Anterior cingulate cortex (tissue), 58 donors: ENCODE measurements at regions not wholly inside any gene's neighbourhood (a gene's known extent, or its start where the extent isn't known, plus 50 kb on each side); places are given as distances from the start of the nearest gene placed in this dataset.
"Not testable (repeated sequence)": the region's sequence is repeated elsewhere in the genome, so short reads cannot be mapped to it uniquely, and the experiment has no call there.

Source experiments
- DNase-seq, 58 donors: peaks; one replicate each; lab custom pipeline; 2025; lab: John Stamatoyannopoulos, UW

- no peak for DNase-seq
Measured at GRCh38 chr2:16091576-16092282, 151.4 kb downstream of the MYCN start.

DNA sequence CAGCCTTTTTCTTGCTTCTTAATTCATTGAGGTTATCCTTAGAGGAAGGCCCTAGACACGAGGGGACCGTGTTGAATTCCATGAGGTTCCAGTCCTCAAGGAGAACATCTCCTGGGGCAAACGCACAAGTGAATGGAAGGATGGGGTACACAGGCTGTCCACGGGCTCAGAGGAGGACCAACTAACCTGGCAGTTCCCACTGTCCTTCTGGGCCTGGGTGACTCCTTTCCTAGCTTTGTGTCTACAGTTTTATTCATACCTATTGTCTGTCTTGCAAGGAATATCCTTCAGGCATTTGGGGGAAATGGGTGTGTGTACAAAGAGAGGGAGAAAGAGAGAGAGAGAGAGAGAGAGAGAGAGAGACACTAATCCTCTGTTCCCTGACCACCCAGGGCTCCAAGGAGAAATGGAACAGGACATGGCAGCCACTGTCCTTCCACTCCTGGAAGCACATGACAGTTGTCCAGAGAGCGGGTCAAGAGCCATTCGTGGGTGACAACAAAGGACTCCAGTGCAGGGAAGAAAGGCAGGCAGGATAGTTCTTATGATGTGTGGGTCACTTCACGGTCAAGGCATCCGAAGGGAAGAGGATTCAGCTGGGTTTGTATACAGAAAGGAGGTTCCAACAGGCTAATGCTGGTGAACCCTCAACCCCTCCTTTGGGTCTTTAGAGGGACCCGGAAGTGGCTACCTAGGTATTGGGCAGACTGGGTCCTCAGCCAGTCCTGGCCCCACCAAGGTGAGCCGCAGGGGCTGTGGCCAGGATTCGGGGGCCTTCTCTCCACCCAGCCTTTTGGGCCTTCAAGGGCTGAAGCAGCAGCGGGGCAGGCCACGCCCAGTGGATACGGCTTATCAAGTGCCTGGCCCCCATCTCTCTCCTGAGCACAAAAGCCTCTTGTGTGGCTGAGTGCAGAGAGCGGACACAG is 150.6 kb downstream of the MYCN start:
- no peak for DNase-seq

GRCh38 chr2:16089491-16089890 is 149.1 kb downstream of the MYCN start:
- not testable (repeated sequence) for DNase-seq

GRCh38 chr2:16088802-16089112 is 148.4 kb downstream of the MYCN start:
- no peak for DNase-seq

DNA sequence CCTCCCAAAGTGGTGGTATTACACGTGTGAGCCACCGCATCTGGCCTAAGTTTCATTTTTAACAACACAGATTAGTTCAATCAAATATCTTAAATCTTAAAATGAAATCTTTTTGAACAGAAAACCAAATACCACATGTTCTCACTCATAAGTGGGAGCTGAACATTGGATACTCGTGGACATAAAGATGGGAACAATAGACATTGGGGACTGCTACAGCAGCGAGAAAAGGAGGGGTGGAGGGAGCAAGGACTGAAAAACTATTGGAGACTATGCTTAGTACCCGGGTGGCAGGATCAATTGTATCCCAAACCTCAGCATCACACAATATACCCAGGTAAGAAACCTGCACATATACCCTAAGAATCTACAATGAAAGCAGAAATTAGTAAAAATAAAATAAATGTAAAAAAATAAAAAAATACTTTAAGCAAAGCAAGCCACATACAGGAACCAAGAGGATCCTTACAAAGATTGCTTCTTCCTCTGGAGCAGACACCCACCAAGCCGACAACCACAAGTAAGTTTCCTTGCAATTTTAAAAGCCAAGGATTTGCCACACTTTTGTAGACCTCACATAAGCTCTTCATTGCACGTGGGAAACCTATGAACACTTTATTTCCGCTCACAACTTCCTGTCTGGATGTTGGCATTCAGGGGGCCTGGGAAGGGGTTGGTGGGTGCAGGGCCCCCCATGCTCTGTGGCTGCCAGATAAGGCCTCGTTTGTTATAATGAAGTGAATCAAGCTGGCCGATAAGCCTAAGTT is 147.9 kb downstream of the MYCN start:
- DNase-seq = no peak

DNA sequence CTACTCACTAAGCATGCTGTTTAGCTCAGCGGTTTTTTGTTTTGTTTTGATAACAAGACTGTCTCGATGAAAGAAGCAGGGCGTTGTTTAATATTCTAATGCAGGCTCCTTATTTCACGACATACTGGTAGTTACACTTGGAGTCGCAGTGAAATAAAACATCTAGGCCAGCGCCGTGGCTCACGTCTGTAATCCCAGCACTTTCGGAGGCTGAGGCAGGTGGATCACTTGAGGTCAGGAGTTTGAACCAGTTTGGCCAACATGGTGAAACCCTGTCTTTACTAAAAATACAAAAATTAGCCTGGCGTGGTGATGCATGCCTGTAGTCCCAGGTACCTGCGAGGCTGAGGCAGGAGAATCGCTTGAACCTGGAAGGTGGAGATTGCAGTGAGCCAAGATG is 145.8 kb downstream of the MYCN start:
- DNase-seq = not testable (repeated sequence)

DNA sequence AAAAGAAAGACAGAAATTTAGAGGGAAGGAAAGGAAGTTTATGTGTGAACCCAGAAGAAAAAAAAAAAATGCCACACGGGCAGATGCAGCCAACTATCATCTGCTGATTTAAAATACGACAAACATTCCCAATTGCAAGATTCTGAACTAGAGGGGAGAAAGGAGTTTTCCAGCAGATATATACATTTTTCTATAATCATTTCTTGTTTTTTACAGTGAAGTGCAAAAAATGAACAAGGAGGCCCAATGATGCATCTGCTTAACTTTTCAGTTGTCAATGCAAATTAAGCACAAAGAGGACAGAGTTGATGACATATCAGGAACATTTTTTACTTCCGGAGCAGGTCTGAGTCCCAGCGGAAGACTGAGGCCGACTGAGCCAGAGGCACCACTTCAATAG is 144.7 kb downstream of the MYCN start:
- DNase-seq = no peak

GRCh38 chr2:16084274-16084673 is 143.9 kb downstream of the MYCN start:
- DNase-seq = no peak

DNA sequence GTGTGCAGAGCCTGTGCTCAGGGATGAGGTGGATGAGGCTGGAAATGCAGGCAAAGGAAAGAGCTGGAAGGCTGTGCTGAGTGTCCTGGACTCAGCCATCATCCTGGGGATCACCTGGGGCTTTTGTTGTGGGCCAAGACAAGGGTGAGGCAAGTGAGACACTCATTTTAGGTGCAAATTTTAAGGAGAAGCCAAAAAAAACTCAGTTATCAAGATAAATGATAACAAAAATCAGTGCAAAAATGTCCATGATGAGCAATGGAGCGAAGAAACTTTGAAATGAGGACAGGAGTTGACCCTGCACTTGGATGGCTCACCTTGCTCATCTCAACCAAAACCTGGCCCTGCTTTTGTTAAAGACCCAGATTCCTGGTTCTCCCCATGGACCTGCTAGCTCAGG is 141.9 kb downstream of the MYCN start:
- DNase-seq = no peak

GRCh38 chr2:16081316-16082200 is 141.2 kb downstream of the MYCN start:
- DNase-seq = peak in 1 of 58 donors; percentile 15

DNA sequence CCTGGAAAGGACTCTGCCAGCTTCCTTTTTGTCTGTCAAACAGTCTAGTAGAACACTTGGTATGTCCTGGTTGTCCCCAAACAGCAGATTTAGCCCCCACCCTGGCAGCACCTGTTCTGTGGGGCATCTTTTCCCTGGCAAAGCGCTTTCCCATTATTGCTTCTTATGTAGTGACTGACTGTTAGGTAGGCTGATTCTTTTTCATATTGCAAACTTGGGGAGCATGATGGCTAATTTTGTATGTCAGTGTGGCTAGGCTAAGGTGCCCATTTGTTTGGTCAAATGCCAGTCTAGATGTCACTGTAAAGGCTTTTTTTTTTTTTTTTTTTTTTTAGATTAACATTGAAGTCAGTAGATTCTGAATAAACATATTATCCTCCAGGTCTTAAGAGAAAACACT is 140.2 kb downstream of the MYCN start:
- no peak for DNase-seq

DNA sequence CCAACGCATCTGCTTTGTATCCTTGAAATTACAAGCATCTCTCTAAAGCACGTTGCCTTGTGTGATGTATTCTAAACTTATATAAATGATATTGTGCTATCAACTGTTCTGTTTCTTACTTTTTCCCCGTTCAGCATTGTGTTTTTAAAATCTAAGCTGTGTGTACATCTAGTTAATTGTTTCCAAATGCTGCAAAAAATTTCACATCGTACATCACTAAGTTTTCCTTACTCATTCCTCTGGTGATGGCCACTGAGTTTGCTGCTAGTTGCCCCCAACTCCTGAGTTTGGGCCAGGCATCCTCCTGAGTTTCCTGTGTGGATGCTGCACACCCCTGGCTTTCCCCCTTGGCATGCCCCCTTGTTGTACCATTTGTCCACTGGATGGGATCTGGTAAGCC is 139.7 kb downstream of the MYCN start:
- DNase-seq = no peak

DNA sequence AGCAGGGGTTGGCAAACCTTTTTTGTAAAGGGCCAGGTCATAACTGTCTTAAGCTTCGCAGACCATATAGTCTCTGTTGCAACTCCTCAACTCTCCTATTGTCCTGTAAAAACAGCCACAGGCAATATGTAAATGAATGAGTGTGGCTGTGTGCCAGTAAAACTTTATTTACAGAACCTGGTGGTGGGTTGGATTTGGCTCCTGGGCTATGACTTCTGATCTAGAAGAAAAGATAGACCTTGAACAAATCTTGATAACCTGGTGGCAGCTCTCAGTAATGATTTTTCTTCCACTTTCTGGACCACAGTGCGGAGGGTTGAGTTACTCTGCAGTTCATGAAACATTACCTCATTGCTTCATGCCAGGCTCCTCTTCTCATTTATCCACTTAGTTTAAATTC is 139.3 kb downstream of the MYCN start:
- no peak for DNase-seq

DNA sequence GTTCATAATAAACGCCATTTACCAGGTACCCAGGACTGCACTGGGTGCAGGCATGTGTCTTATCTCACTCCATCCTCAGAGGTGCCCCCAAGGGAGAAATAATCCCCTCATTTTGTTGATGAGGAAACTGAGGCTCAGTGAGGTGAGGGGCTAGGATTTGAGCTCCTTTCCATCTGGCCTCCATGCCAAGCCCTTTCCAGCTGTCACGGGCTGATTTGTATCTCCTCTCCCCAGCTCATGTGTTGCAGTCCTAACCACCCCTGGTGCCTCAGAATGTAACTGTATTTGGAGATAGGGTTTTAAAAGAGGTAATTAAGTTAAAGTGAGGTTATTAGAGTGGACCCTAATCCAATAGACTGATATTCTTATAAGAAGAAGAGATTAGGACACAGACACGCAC is 137.3 kb downstream of the MYCN start:
- no peak for DNase-seq

DNA sequence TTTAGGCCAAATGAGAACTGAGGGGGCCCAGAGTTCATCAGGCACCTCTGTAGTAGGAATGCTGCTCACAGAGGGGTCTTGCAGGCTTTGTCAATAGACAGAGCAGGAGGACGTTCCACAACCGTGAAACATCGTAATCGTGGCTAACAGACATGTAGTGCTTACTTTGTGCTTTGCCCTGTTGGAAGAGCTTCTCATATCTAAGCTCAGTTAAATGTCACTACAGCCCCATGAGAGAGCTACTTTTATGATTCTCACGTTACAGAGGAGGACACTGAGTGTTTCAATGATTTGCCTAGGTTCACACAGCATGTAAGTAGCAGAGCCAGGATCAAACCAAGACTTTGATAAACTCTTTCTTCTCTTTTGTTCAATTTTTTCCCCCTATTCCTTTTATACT is 136.6 kb downstream of the MYCN start:
- DNase-seq = no peak

DNA sequence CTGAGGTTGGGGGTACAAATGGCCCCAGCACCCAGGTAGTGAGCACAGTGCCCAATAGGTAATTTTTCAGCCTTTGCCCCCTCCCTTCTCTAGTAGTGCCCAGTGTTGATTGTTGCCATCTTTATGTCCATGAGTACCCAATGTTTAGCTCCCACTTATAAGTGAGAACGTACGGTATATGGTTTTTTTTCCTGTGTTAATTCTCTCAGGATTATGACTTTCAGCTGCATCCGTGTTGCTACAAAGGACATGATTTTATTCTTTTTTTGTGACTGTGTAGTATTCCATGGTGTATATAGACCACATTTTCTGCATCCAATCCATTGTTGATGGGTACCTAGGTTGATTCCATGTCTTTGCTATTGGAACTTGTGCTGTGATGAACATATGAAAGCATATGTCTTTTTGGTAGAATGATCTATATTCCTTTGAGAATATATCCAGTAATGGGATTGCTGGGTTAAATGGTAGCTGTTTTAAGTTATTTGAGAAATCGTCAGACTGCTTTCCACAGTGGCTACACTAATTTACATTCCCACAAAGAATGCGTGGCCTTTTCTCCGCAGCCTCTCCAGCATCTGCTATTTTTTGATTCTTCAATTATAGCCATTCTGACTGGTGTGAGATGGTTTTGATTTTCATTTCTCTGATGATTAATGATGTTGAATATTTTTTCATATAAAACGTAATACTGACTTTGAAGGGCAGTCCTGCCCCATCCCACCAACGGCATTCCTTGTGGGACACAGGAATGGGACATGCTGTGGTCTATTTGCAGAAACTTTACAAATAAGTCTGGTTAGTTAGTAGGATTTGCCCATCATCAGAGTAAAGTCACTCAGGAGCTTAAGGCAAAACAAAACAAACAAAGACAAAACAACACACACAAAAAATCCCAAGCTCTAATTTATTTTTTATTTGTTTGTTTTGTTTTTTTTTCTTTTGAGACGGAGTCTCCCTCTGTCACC is 135.0 kb downstream of the MYCN start:
- no peak for DNase-seq

DNA sequence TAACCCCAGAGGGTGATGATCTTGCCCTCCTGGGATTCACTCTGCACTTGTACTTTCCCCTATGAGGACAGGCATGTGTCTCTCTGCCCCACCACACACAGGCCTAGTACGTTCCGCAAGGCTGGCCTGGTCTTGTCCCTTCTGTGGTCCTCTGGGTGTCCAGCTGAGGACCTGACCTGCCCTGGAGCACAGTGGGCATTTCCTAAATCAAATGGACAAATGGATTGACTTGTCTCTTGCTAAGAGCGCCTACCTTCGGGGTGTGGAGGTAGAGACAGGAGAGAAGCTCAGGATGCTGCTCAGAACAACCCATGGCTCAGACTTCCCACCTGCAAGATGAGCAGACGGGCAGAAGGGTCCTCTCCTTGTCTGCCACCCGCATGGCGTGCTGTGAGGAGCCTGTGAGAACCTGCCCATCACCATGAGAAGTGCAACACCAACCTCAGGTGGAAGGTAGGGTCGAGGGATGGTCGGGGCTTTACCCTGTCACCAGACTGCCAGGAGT is 133.6 kb downstream of the MYCN start:
- DNase-seq = no peak

GRCh38 chr2:16073471-16073870 is 133.1 kb downstream of the MYCN start:
- DNase-seq = no peak
